Heart left ventricle (tissue), 13 donors: ENCODE measurements at regions not wholly inside any gene's neighbourhood (a gene's known extent, or its start where the extent isn't known, plus 50 kb on each side); places are given as distances from the start of the nearest gene placed in this dataset.

Experiments used
- POLR2A ChIP-seq, 2 donors: fragments of 450-650 bp; IDR thresholded peaks; one replicate each; pipeline ENCODE4 v1.6.1; 2017; ENCODE audit warnings: antibody characterized with exemption in 2 of 2, mild to moderate bottlenecking in 2 of 2, moderate library complexity in 2 of 2
- TF ChIP-seq, protein P1 (sequence below), 12 donors: fragments of 200-600 bp; sonication (generic) in 4 of 12; IDR thresholded peaks; one replicate each; pipeline versions ENCODE4 v1.5.0 to v1.8.0; 2018 to 2022; ENCODE audit warnings: antibody characterized with exemption in 12 of 12, mild to moderate bottlenecking in 5 of 12
- donor health status: ischemic (EF 13 %, LVEDD 7.1; RV severe dilation, severe dysfunction).
- donor health status: DM: no; HTN: yes; CAD: no.
- donor health status: DM: no; HTN: no; CAD: no.
- donor health status: ischemic (EF 25% LVEDD 6.9; RV normal size, moderate dysfunction).
- donor health status: ischemic (EF 25% LVEDD 5.7; RV mildly dilated, moderate dysfunction).
- donor health status: ischemic (EF 35%, LVEDD 5.7; RV mildly dilated, moderate dysfunction).
- donor health status: nonischemic (EF 11% LVEDD 7.7; RV severe dilation, severe dysfunction).
- donor health status: DM: yes; HTN: yes; CAD: no.
- donor health status: PGD.
- donor health status: ischemic (EF 29% LVEDD 5.4; RV normal size, mild dysfunction).
- donor health status: nonischemic (EF 23%, LVEDD 6.1; RV moderate dilation, normal function).

DNA sequence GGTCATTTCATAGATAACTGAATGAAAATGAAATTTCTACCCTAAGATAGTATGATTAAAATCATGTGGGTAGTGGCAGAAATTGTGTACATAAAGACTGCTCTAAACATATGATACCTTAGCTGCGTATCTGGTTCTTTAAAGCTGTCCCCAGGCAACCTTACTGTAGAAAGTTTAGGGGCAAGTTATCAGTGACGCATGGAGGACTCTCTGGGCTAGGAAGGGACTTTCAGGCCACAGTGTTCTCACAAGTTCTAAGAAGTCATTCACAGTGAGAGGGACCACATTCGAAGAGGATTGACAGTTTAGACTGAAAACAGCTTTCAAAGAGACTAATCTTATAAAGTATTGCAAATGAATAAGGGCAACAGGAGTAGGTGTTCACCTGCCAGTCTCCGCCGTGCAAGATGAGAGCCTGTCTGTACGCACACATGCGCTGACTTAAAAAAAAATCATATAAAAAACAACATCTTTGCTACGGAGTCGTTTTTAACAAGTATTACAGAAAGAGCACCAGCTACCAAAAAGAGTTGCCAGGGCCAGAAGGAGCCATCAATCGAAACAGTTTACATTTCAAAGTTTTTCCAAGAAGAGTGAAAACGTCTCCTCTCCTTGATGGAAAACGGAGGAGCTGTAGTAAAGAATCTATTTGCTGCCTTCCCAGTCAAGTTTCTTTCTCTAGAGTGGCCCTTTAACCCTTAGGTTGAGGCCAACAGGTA, 146.3 kb downstream of the CETN3 start:
- TF ChIP-seq, protein P1, sequence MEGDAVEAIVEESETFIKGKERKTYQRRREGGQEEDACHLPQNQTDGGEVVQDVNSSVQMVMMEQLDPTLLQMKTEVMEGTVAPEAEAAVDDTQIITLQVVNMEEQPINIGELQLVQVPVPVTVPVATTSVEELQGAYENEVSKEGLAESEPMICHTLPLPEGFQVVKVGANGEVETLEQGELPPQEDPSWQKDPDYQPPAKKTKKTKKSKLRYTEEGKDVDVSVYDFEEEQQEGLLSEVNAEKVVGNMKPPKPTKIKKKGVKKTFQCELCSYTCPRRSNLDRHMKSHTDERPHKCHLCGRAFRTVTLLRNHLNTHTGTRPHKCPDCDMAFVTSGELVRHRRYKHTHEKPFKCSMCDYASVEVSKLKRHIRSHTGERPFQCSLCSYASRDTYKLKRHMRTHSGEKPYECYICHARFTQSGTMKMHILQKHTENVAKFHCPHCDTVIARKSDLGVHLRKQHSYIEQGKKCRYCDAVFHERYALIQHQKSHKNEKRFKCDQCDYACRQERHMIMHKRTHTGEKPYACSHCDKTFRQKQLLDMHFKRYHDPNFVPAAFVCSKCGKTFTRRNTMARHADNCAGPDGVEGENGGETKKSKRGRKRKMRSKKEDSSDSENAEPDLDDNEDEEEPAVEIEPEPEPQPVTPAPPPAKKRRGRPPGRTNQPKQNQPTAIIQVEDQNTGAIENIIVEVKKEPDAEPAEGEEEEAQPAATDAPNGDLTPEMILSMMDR (IDR thresholded peaks at IDR 0.05): no peak
- no peak for TF ChIP-seq POLR2A (IDR thresholded peaks at IDR 0.05)
